ENCODE measurements at regions not wholly inside any gene's neighbourhood (a gene's known extent, or its start where the extent isn't known, plus 50 kb on each side); places are given as distances from the start of the nearest gene placed in this dataset.
"Not testable (repeated sequence)": the region's sequence is repeated elsewhere in the genome, so short reads cannot be mapped to it uniquely, and the experiment has no call there.

GRCh38 chr20:48514577-48514976, 313.2 kb downstream of the PREX1 start:
- not testable (repeated sequence) for TF ChIP-seq CREB5 (CRISPR knock-in tag; IDR thresholded peaks at IDR 0.05; ENCODE audit: low read depth); PPARA (CRISPR knock-in tag; IDR thresholded peaks at IDR 0.05; ENCODE audit: borderline replicate concordance); RARB (CRISPR knock-in tag; IDR thresholded peaks at IDR 0.05); ARNTL (CRISPR knock-in tag; IDR thresholded peaks at IDR 0.05; ENCODE audit: borderline replicate concordance, low read depth); ZFP3 (CRISPR knock-in tag; IDR thresholded peaks at IDR 0.05); ESRRG (CRISPR knock-in tag; IDR thresholded peaks at IDR 0.05); ZNF8 (CRISPR knock-in tag; IDR thresholded peaks at IDR 0.05); TOX (CRISPR knock-in tag; IDR thresholded peaks at IDR 0.05; ENCODE audit: borderline replicate concordance); ZNF565 (CRISPR knock-in tag; conservative IDR thresholded peaks at IDR 0.05; ENCODE audit: low read depth)
- TF ChIP-seq, protein P1, sequence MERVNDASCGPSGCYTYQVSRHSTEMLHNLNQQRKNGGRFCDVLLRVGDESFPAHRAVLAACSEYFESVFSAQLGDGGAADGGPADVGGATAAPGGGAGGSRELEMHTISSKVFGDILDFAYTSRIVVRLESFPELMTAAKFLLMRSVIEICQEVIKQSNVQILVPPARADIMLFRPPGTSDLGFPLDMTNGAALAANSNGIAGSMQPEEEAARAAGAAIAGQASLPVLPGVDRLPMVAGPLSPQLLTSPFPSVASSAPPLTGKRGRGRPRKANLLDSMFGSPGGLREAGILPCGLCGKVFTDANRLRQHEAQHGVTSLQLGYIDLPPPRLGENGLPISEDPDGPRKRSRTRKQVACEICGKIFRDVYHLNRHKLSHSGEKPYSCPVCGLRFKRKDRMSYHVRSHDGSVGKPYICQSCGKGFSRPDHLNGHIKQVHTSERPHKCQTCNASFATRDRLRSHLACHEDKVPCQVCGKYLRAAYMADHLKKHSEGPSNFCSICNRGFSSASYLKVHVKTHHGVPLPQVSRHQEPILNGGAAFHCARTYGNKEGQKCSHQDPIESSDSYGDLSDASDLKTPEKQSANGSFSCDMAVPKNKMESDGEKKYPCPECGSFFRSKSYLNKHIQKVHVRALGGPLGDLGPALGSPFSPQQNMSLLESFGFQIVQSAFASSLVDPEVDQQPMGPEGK (CRISPR knock-in tag; IDR thresholded peaks at IDR 0.05; ENCODE audit: borderline replicate concordance) = not testable (repeated sequence)
- TF ChIP-seq, protein P2, sequence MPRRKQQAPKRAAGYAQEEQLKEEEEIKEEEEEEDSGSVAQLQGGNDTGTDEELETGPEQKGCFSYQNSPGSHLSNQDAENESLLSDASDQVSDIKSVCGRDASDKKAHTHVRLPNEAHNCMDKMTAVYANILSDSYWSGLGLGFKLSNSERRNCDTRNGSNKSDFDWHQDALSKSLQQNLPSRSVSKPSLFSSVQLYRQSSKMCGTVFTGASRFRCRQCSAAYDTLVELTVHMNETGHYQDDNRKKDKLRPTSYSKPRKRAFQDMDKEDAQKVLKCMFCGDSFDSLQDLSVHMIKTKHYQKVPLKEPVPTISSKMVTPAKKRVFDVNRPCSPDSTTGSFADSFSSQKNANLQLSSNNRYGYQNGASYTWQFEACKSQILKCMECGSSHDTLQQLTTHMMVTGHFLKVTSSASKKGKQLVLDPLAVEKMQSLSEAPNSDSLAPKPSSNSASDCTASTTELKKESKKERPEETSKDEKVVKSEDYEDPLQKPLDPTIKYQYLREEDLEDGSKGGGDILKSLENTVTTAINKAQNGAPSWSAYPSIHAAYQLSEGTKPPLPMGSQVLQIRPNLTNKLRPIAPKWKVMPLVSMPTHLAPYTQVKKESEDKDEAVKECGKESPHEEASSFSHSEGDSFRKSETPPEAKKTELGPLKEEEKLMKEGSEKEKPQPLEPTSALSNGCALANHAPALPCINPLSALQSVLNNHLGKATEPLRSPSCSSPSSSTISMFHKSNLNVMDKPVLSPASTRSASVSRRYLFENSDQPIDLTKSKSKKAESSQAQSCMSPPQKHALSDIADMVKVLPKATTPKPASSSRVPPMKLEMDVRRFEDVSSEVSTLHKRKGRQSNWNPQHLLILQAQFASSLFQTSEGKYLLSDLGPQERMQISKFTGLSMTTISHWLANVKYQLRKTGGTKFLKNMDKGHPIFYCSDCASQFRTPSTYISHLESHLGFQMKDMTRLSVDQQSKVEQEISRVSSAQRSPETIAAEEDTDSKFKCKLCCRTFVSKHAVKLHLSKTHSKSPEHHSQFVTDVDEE (CRISPR knock-in tag; IDR thresholded peaks at IDR 0.05) = not testable (repeated sequence)

Measured in SK-N-SH treated with all-trans-retinoic acid at 6 μM for 48 hours (cell line).